NB4 (cell line): ENCODE measurements at regions not wholly inside any gene's neighbourhood (a gene's known extent, or its start where the extent isn't known, plus 50 kb on each side); places are given as distances from the start of the nearest gene placed in this dataset.

ENCODE experiments used
- DNase-seq: peaks from one replicate; pipeline ENCODE4 v3.0.0; 2010; ENCODE audit warnings: low read depth
- H3K4me3 ChIP-seq: one replicate; pipeline ENCODE4 v1.5.1; 2011; ENCODE audit warnings: mild to moderate bottlenecking, low read depth, low read length, moderate library complexity
- MYC ChIP-seq: IDR thresholded peaks from 2 replicates; pipeline ENCODE4 v1.6.1; 2011; ENCODE audit warnings: low read depth, low read length
- POLR2A ChIP-seq: IDR thresholded peaks from 2 replicates; pipeline ENCODE4 v1.6.1; 2011; ENCODE audit warnings: mild to moderate bottlenecking; ENCODE audit not compliant: insufficient read length; ENCODE audit errors: extremely low read depth
- TF ChIP-seq, protein P1 (sequence below): IDR thresholded peaks from 2 replicates; pipeline ENCODE4 v1.6.1; 2011; ENCODE audit warnings: low read depth, low read length
- TF ChIP-seq, protein P2 (sequence below): IDR thresholded peaks from one replicate; pipeline ENCODE4 v1.5.1; 2012; ENCODE audit warnings: low read depth, low read length

DNA sequence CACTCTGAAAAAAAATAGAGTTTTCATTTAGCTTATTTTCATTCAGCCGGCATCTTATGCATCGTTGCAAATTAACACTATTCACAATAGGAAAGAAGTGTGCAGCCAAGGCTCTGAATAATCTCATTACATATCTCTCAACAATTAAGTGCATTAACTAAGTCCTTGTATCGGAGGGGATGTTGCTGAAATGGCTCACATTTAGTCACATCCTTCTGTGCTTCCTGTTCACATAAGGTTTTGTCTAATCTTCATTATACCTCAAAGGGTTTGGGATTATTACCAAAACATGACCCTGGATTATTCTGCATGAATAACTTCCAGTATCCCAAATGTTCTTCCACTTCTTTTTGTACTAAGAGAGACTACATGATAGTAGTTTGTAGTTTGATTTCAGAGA is 278.0 kb upstream of the GRIA1 start:
- no peak overlapping the region for H3K4me3 ChIP-seq
- TF ChIP-seq, protein P1, sequence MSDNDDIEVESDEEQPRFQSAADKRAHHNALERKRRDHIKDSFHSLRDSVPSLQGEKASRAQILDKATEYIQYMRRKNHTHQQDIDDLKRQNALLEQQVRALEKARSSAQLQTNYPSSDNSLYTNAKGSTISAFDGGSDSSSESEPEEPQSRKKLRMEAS: no peak
- TF ChIP-seq POLR2A: no peak
- no peak for TF ChIP-seq MYC
- TF ChIP-seq, protein P2, sequence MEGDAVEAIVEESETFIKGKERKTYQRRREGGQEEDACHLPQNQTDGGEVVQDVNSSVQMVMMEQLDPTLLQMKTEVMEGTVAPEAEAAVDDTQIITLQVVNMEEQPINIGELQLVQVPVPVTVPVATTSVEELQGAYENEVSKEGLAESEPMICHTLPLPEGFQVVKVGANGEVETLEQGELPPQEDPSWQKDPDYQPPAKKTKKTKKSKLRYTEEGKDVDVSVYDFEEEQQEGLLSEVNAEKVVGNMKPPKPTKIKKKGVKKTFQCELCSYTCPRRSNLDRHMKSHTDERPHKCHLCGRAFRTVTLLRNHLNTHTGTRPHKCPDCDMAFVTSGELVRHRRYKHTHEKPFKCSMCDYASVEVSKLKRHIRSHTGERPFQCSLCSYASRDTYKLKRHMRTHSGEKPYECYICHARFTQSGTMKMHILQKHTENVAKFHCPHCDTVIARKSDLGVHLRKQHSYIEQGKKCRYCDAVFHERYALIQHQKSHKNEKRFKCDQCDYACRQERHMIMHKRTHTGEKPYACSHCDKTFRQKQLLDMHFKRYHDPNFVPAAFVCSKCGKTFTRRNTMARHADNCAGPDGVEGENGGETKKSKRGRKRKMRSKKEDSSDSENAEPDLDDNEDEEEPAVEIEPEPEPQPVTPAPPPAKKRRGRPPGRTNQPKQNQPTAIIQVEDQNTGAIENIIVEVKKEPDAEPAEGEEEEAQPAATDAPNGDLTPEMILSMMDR: no peak
- DNase-seq: no peak

DNA sequence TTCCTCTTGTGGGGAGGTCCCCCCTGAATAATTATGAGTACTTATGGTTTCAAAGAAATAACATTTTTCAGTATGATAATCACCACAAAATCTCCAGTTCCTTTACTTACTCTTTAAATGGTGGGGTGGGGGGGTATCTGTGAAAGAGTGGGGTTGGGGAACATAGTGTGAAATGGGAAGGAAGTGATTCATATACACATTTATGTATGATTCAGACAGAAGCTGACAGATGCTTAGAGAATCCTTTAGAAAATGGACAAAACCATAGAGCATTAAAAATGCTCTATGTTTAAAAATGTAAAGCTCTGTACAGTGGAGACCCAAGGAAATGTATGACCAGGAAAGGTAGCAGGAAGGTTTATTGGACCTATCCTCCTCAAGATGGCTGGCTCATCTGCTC is 267.5 kb upstream of the GRIA1 start:
- TF ChIP-seq POLR2A (no peak), MYC (no peak)
- TF ChIP-seq, protein P2: no peak
- TF ChIP-seq, protein P1: no peak
- DNase-seq: no peak
- H3K4me3 ChIP-seq: no peak overlapping the region

DNA sequence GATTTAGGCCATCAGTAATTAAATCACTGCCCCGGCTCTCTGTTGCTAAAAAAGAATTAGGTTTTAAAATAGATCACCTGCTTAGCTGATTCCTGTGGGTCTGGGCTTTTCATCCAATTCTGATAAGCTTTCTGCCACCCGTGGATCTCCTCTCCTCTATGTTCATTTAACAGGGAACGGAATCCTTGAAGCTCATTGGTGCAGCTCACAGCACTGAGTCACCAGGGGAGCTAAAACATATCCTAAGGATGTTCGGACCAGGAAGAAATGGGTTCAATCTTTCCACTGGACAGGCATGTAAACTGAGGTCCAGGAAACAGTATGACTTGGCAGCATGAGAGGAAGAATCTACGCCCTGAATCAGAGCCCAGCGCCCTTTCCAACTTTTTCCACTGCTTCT is 267.1 kb upstream of the GRIA1 start:
- H3K4me3 ChIP-seq: no peak overlapping the region
- TF ChIP-seq, protein P2: no peak
- TF ChIP-seq POLR2A: no peak
- TF ChIP-seq, protein P1: no peak
- TF ChIP-seq MYC: no peak
- no peak for DNase-seq

DNA sequence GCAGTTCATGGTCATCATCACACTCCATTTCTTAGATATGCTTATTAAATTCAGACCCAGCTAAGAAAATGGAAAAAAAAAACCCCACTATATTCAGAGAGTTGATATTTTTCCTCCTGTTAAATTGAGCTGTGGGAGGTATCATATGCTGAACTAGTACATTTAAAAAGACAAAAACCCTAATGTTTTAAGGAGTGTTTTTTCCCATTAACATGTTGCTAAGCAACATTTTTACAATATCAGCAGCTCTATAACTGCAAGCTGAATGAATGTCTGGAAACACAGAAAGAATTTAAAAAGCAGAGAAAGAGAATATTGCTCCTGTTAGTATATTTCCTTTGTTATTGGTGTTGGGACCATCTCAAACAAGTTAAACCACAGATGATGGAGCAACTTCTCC is 265.8 kb upstream of the GRIA1 start:
- TF ChIP-seq MYC (no peak), POLR2A (no peak)
- TF ChIP-seq, protein P2: no peak
- TF ChIP-seq, protein P1: no peak
- no peak for DNase-seq
- no peak overlapping the region for H3K4me3 ChIP-seq

DNA sequence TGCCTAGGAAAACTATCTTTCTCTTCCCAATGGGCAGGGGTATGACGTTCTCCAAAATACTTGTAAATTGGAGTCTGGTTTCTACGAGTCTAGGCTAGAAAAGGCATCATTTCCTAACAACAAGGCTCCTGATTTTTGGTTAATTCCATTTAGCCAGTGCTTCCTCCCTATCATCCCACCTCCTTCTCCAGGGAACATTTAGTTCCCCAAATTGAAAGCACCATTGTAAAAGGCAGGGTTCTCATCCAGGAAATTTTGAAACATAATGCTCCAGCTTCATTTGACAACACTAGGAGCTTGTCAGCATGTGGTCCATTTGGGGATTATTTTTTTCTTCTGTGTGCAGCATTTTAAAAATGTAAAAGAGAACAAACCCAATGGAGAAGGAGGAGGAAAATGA is 256.5 kb upstream of the GRIA1 start:
- DNase-seq: no peak
- TF ChIP-seq, protein P1: no peak
- TF ChIP-seq MYC (no peak), POLR2A (no peak)
- TF ChIP-seq, protein P2: no peak
- H3K4me3 ChIP-seq: no peak overlapping the region

DNA sequence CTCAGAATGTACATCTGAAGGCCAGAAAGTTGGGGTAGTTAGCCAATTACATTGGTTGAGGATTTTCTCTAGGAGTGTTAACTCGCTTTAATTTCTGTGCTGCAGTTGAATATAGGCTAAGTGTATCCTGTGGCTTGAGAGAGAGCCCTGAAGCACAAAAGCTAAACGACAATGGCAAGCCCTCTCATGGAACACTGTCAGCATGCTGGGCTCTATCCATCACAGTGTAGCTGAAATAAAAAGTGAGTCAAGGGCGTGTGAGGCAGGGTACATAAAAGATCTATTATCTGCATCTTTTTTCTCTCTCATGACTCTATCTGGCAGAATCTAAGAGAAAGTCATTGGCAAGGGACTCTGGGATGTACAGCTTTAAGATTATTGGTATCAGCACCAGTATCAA is 254.2 kb upstream of the GRIA1 start:
- no peak overlapping the region for H3K4me3 ChIP-seq
- DNase-seq: no peak
- TF ChIP-seq MYC (no peak), POLR2A (no peak)
- TF ChIP-seq, protein P1: no peak
- TF ChIP-seq, protein P2: no peak
